Heart left ventricle (tissue), 16 donors: ENCODE measurements at regions not wholly inside any gene's neighbourhood (a gene's known extent, or its start where the extent isn't known, plus 50 kb on each side); places are given as distances from the start of the nearest gene placed in this dataset.
A peak's percentile ranks its signal among the peaks of the same experiment; 100 is the strongest.

ENCODE experiments used
- ATAC-seq, 4 donors: fragments of 200-7000 bp; cut with Tn5 transposase; one replicate each; pipeline ENCODE4 v1.9.1; 2020 to 2022; ENCODE audit warnings: moderate library complexity in 4 of 4, mild to moderate bottlenecking in 3 of 4, moderate number of reproducible peaks in 1 of 4
- DNase-seq, 5 donors: peaks; one replicate each; pipeline ENCODE4 v3.0.0-alpha.2; 2020
- H3K27ac ChIP-seq, 12 donors: fragments of 200-600 bp; sonication (generic) in 4 of 12; one replicate each; pipeline versions ENCODE4 v1.5.0 to v1.8.0; 2016 to 2022; ENCODE audit warnings: mild to moderate bottlenecking in 2 of 12
- H3K27me3 ChIP-seq, 9 donors: fragments of 200-600 bp; sonication (generic) in 2 of 9; one replicate each; pipeline versions ENCODE4 v1.5.1 to v1.8.0; 2016 to 2022; ENCODE audit warnings: mild to moderate bottlenecking in 3 of 9
- H3K36me3 ChIP-seq, 9 donors: fragments of 200-600 bp; sonication (generic) in 2 of 9; one replicate each; pipeline versions ENCODE4 v1.5.0 to v1.8.0; 2018 to 2022; ENCODE audit warnings: mild to moderate bottlenecking in 2 of 9
- H3K4me1 ChIP-seq, 12 donors: fragments of 200-600 bp; sonication (generic) in 4 of 12; one replicate each; pipeline versions ENCODE4 v1.5.0 to v1.8.0; 2016 to 2022; ENCODE audit warnings: mild to moderate bottlenecking in 3 of 12
- H3K4me3 ChIP-seq, 12 donors: fragments of 200-600 bp; sonication (generic) in 4 of 12; one replicate each; pipeline versions ENCODE4 v1.5.0 to v1.8.0; 2017 to 2022; ENCODE audit warnings: mild to moderate bottlenecking in 9 of 12, moderate library complexity in 4 of 12
- H3K9me3 ChIP-seq, 12 donors: fragments of 200-600 bp; sonication (generic) in 4 of 12; one replicate each; pipeline versions ENCODE4 v1.5.0 to v1.8.0; 2016 to 2022; ENCODE audit warnings: mild to moderate bottlenecking in 1 of 12
- CTCF ChIP-seq, 12 donors: fragments of 200-600 bp; sonication (generic) in 4 of 12; IDR thresholded peaks; one replicate each; pipeline versions ENCODE4 v1.5.0 to v1.8.0; 2018 to 2022; ENCODE audit warnings: antibody characterized with exemption in 12 of 12, mild to moderate bottlenecking in 5 of 12
- POLR2A ChIP-seq, 2 donors: fragments of 450-650 bp; IDR thresholded peaks; one replicate each; pipeline ENCODE4 v1.6.1; 2017; ENCODE audit warnings: antibody characterized with exemption in 2 of 2, mild to moderate bottlenecking in 2 of 2, moderate library complexity in 2 of 2
- WGBS, 4 donors: extraction: QIAGEN DNeasy Blood & Tissue Kit in 2 of 4; methylation state at CpG; one replicate each; pipeline versions ENCODE4 v1.1.5 to v1.1.7; 2013 to 2018; 5-methylcytosine and 5-hydroxymethylcytosine counted together
- intact Hi-C, 10 donors: fragments of 100-400 bp; cut with DNase I; formaldehyde crosslinking; loops; one replicate each; pipeline versions ENCODE4 v1.11.1 to v1.14.2; 2022
- donor health status: ischemic (EF 13 %, LVEDD 7.1; RV severe dilation, severe dysfunction).
- donor health status: healthy with polysubstance abuse.
- donor health status: DM: no; HTN: yes; CAD: no.
- donor health status: DM: no; HTN: no; CAD: no.
- donor health status: ischemic (EF 25% LVEDD 6.9; RV normal size, moderate dysfunction).
- donor health status: ischemic (EF 25% LVEDD 5.7; RV mildly dilated, moderate dysfunction).
- donor health status: healthy.
- donor health status: DM: yes; HTN: yes; CAD: no.
- donor health status: ischemic (EF 35%, LVEDD 5.7; RV mildly dilated, moderate dysfunction).
- donor health status: nonischemic (EF 11% LVEDD 7.7; RV severe dilation, severe dysfunction).
- donor health status: DM: yes; HTN: yes; CAD: no.
- donor health status: PGD.
- donor health status: ischemic (EF 29% LVEDD 5.4; RV normal size, mild dysfunction).
- donor health status: nonischemic (EF 23%, LVEDD 6.1; RV moderate dilation, normal function).

GRCh38 chr10:10130686-10131085, 887.0 kb upstream of the CELF2 start:
- intact Hi-C loops, result no loop called here
- Histone ChIP-seq H3K4me3 (no peak overlapping the region), H3K36me3 (no peaks in the 10 kb centered on the region), H3K27ac (no peak overlapping the region), H3K4me1 (no peaks in the 10 kb centered on the region), H3K27me3 (no peaks in the 10 kb centered on the region), H3K9me3 (no peaks in the 10 kb centered on the region)
- 73 to 78% (median 75%) methylated on average over 2 of the region's 2 CpGs for WGBS, 4 donors
- no peak for DNase-seq
- ATAC-seq, result no peak
- TF ChIP-seq POLR2A (IDR thresholded peaks at IDR 0.05), result no peak
- TF ChIP-seq CTCF (IDR thresholded peaks at IDR 0.05), result no peak

GRCh38 chr10:10132009-10132408, 885.7 kb upstream of the CELF2 start:
- no peak for ATAC-seq
- Histone ChIP-seq H3K9me3 (no peaks in the 10 kb centered on the region), H3K27me3 (no peaks in the 10 kb centered on the region), H3K4me3 (no peak overlapping the region), H3K36me3 (no peaks in the 10 kb centered on the region), H3K4me1 (no peaks in the 10 kb centered on the region), H3K27ac (no peak overlapping the region)
- TF ChIP-seq CTCF (IDR thresholded peaks at IDR 0.05), result no peak
- TF ChIP-seq POLR2A (IDR thresholded peaks at IDR 0.05), result no peak
- 19 to 31% (median 25%) methylated on average over 1 of the region's 1 CpG for WGBS, 4 donors
- no peak for DNase-seq
- intact Hi-C loops, result no loop called here

- no peaks in the 10 kb centered on the region for H3K27me3 ChIP-seq
- 79 to 88% (median 85%) methylated on average over 1 of the region's 1 CpG for WGBS, 4 donors
- intact Hi-C loops, result no loop called here
- DNase-seq (no peak), ATAC-seq (no peak)
- H3K9me3 ChIP-seq, result no peaks in the 10 kb centered on the region
- no peaks in the 10 kb centered on the region for H3K36me3 ChIP-seq
- H3K4me3 ChIP-seq, result no peak overlapping the region
- no peaks in the 10 kb centered on the region for H3K4me1 ChIP-seq
- TF ChIP-seq CTCF (IDR thresholded peaks at IDR 0.05) (no peak), POLR2A (IDR thresholded peaks at IDR 0.05) (no peak)
- no peak overlapping the region for H3K27ac ChIP-seq
These were observed 884.4 kb upstream of the CELF2 start for GRCh38 chr10:10133281-10133680.

- DNase-seq, result no peak
- 73 to 82% (median 77%) methylated on average over 2 of the region's 2 CpGs for WGBS, 4 donors
- no peak for ATAC-seq
- no peaks in the 10 kb centered on the region for H3K4me1 ChIP-seq
- intact Hi-C loops, result no loop called here
- no peak for TF ChIP-seq POLR2A (IDR thresholded peaks at IDR 0.05)
- TF ChIP-seq CTCF (IDR thresholded peaks at IDR 0.05), result no peak
- no peaks in the 10 kb centered on the region for H3K9me3 ChIP-seq
- no peaks in the 10 kb centered on the region for H3K27me3 ChIP-seq
- no peak overlapping the region for H3K27ac ChIP-seq
- peak overlapping the region in 8 of 12 donors; percentile 6 to 45 (median 26) for H3K4me3 ChIP-seq
- H3K36me3 ChIP-seq, result no peaks in the 10 kb centered on the region
These were observed 879.0 kb upstream of the CELF2 start for GRCh38 chr10:10138685-10139084.
